ENCODE measurements at regions not wholly inside any gene's neighbourhood (a gene's known extent, or its start where the extent isn't known, plus 50 kb on each side); places are given as distances from the start of the nearest gene placed in this dataset.
A peak's percentile ranks its signal among the peaks of the same experiment; 100 is the strongest.
"Not testable (repeated sequence)": the region's sequence is repeated elsewhere in the genome, so short reads cannot be mapped to it uniquely, and the experiment has no call there.

DNA sequence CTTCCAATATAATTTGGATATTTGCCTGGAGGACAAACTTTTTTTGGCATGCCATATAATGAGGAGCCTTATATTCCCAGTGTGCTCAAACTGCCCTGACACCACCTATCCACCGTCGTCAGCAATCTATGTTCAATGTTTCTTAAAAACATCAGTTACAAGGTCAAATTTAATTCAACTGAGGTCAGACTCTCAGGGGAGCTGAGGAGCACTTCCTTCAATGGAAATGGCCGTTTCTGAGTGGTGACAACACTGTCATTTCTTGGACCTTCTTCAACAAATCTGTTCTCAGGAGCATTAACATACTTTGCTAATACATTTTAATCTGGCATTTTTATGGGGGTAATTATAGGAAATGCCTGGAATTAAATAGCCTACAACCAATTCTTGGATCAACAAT, 90.8 kb upstream of the FBXO28 start:
- DNase-seq, result not testable (repeated sequence)

DNA sequence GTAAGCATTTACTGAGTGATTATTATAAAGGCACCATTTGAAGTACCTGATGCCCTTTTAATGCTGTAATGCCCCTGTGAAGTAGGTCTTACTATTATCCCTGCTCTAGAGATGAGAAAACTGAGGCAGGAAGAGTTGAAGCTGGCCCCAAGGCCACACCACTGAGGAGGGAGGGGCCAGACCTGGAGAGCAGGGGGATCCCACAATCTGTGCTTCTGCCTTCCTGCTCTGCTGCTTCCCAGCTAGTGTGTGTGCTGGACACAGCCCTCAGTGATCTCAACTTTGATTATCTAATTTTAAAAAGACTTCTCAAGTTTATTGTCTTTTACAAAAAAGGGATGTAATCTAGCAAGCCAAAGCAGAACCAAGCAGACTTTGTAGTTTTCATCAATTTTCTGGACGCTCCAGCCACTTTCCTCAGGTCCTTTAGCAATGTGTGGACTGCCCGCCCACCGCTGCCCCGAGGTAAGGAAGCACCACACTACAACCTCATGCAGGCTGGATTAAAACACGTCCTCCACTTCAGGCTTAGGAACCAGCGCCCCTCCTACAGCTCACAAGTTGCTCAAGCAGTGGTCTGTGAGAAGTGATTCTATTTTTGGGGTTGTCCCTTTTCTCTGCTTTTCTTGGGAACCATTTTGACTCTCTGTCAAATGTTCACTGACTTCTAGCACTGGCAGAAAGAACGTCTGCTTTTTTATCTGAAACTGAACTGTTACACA, 91.5 kb upstream of the FBXO28 start:
- DNase-seq, result not testable (repeated sequence)

DNA sequence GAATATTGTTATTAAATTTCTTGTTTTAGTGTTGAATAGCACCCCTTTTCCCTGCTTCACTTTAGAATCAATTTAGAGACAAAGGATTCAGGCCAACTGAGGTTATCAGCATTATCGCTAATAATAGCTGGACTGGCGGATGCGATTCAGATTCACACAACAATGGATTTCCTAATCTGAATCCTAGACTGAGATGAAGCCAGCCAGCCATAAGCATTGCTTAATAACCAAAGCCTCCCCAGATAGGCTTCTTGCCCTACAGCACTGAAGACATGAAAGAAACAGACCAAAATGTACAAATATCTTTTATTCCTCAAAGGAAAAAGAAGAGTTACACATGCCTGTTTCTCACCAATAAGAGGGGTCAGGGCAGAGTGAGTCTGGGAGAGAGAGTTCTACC, 94.0 kb upstream of the FBXO28 start:
- DNase-seq, result not testable (repeated sequence)

DNA sequence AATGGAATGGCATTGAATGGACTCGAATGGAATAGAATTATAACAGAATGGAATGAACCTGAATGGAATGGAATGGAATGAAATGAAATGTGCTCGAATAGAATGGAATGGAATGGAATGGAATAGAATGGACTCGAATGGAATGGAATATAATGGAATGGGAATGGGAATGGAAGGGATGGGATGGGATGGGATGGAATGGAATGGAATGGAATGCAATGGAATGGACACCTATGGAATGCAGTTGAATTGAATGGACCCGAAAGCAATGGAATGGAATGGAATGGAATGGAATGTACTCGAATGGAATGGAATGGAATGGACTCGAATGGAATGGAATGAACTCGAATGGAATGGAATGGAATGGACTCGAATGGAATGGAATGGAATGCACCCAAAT, 98.1 kb upstream of the FBXO28 start:
- DNase-seq, result not testable (repeated sequence)

DNA sequence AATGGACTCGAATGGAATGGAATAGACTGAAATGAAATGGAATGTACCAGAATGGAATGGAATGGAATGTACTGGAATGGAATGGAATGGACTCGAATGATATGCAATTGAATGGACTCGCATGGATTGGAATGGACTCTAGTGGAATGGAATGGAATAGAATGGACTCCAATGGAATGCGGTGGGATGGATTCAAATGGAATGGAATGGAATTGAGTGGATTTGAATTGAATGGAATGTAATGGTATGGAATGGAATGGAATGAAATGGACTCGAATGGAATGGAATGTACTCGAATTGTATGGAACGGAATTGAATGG, 99.6 kb upstream of the FBXO28 start:
- DNase-seq, result no peak

DNA sequence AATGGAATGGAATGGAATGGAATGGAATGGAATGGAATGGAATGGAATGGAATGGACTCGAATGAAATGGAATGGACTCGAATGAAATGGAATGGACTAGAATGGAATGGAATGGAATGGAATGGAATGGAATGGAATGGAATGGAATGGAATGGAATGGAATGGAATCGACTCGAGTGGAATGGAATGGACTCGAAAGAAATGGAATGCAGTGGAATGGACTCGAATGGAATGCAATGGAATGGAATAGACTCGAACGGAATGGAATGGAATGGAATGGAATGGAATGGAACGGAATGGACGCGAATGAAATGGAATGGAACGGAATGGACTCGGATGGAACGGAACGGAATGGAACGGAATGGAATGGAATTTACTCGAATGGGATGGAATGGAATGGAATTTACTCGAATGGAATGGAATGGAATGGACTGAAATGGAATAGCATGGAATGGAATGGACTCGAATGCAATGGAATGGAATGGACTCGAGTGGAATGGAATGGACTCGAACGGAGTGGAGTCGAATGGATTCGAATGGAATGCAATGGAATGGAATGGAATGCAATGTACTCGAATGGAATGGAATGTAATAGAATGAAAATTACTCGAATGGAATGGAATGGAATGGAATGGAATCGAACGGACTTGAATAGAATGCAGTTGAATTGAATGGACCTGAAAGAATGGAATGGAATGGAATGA, 100.1 kb upstream of the FBXO28 start:
- not testable (repeated sequence) for DNase-seq

DNA sequence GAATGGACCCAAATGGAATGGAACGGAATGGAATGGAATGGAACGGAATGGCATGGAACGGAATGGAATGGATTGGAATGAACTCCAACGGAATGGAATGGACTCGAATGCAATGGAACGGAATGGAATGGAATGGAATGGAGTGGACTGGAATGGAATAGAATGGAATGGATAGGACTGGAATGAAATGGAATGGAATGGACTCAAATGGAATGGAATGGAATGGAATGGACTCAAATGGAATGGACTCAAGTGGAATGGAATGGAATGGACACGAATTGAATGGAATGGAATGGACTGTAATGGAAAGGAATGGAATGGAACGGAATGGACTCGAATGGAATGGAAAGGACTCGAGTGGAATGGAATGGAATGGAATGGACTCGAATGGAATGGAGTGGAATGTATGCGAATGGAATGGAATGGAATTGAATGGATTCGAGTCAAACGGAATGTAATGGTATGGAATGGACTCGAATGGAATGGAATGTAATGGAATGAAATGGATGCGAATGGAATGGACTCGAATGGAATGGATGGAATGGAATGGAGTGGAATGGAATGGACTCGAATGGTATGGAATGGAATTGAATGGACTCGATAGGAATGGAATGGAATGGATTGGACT, 101.0 kb upstream of the FBXO28 start:
- not testable (repeated sequence) for DNase-seq

DNA sequence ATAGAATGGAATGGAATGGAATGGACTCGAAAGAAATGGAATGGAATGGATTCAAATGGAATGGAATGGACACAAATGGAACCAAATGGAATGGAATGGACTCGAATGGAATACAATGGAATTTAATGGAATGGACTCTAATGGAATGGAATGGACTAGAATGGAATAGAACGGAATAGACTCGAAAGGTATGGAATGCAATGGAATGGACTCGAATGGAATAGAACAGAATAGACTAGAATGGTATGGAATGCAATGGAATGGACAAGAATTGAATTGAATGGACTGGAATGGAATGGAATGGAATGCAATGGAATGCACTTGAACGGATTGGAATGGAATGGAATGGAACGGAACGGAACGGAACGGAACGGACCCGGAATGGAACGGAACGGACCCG, 101.7 kb upstream of the FBXO28 start:
- DNase-seq, result not testable (repeated sequence)

DNA sequence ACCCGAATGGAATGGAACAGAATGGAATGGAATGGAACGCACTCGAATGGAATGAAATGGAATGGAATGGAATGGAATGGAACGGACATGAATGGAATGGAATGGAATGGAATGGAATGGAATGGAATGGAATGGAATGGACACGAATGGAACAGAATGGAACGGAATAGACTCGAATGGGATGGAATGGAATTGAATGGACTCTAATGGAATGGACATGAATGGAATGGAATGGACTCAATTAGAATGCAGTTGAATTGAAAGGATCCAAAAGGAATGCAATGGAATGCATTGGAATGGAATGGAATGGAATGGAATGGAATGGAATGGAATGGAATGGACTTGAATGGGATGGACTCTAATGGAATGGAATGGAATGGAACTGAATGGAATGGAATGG, 102.2 kb upstream of the FBXO28 start:
- not testable (repeated sequence) for DNase-seq

DNA sequence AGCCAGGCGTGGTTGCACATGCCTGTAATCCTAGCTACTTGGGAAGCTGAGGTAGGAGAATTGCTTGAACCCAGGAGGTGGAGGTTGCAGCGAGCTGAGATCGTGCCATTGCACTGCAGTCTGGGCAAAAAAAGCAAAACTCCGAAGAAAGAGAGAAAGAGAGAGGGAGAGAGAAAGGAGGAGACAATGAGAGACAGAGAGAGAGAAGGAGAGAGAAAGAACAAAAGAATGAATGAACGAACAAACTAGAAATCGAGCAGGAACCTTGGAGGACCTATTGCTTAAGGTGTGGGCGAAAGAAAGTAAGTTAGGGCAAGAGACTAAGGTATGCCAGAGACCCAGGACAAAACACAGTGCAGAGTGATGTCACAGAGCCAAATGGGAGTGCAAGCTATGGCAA, 102.8 kb upstream of the FBXO28 start:
- not testable (repeated sequence) for DNase-seq

DNA sequence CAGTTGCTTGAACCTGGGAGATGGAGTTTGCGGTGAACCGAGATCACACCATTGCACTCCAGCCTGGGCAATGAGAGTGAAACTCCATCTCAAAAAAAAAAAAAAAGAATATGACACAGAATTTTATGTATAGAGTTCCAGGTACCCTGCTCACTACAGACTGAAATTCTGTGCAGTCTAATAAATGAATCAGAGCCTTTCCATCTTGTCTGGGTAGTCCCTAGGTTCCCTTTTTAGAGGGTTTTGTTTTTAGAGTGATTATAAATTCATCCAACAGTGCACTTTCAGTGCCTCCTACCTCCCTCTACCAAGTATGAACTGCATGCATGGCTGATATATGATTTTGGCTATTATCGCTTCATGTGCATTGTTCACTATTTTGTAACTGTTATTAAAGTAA, 107.9 kb upstream of the FBXO28 start:
- not testable (repeated sequence) for DNase-seq

DNA sequence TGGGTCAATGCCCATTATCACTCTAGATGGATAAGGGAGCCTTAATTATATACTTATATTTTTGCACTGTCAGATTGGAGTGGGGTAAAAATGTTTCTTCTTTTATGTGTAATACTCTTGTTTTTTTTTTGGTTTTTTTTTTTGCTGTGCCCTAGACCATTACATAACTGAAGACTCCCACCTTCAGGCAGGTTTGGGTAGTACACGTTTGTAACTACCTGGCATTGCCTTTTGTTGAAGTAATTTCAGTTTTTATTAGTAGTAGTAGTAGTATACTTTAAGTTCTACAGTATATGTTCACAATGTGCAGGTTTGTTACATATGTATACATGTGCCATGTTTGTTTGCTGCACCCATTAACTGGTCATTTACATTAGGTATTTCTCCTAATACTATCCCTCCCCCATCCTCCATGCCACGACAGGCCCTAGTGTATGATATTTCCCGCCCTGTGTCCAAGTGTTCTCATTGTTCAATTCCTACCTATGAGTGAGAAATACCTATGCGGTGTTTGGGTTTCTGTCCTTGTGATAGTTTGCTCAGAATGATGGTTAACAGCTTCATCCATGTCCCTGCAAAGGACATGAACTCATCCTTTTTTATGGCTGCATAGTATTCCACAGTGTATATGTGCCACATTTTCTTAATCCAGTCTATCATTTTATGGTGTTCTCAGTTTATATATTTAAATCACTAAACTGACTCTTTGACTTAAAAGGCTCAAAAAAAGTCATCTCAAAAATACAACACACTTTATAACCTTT, 109.2 kb upstream of the FBXO28 start:
- not testable (repeated sequence) for DNase-seq

DNA sequence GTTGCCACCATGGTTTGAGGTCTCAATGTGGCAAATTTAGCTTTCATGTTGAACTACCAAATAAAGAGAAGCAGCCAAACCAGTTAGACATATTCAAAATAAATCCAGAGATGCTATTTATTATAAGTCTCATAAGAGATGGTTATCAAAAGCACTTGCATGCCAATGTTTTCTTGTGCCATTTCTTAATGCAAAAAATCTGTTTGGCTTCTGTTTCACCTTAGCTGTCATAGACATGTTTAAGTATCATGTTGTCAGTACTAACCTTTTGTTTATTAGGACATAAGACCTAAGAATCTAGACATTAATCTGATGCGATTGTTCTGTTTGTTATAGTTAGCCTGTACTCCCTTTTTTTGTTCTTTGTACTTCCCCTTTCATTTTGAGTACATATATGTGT, 110.0 kb upstream of the FBXO28 start:
- DNase-seq, result not testable (repeated sequence)

DNA sequence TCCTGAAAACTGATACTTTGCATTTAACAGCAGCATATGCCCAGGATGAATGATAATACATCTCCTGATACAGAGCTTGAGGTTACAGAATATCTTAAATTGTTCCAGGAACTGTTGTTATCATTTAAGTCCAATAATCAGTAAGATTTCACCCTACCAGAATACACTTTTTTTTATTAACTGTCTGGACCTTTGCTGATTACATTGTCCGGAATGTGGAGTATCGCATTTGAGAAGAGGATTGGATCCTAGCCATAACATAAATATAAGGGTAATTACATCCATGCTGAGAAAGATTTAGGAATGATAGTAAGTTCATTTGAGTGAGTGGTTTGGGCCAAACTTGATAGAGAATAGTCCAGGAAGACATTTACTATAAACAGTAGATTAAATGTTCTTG, 112.2 kb upstream of the FBXO28 start:
- not testable (repeated sequence) for DNase-seq

DNA sequence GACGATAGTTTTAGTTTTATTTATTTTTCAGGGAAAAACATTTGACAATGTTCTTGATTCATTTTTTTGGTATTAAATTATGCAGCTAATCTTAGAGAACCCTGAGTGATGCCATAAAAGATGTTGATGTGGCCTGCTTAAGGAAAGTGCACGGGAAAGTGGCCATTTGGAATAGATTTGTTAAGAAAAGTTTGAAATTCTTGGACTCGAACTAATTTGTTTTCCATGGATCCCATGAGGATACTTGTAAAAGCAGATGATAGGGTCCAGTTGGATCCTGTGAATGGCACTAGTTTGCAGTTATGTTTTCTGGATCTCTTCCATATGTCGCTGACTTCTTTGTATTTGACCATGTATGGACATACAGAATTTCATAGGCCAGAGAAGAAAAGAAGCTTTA, 114.2 kb upstream of the FBXO28 start:
- not testable (repeated sequence) for DNase-seq

DNA sequence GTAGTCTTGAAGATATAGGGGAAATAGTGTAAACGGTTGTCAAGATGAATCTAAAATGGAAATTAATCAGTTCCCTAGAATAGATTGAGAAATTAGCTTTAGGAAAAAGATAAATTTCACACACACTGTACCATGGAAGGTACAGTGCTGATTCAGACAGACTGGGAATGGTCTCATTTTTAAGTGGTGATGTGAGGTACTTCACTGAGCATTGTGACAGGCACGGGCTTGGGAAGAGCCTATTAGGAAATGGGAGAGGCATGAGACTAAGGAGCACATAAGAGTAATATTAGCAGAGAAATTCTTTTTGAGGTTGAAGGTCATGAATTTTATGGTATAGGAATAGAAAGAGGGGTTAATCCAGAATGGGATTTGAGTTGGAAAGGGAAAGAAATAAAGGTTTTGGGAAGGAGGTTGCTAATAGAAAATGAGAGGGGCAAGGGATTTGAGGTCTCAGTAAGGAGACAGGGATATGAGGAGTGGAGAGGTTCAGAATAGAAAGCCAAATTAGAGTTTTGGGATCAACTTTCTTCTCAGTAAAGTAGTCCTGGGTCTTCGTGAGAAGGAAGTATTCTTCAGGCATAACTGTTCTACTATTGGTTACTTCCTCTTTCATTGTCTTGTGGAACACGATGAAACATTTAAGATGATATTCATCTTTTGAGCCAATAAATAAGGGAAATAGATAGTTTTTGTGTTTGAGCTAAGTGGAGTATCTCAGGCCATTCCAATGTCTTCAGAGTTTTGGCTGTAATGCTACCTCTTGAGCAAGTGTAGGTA, 115.0 kb upstream of the FBXO28 start:
- not testable (repeated sequence) for DNase-seq

DNA sequence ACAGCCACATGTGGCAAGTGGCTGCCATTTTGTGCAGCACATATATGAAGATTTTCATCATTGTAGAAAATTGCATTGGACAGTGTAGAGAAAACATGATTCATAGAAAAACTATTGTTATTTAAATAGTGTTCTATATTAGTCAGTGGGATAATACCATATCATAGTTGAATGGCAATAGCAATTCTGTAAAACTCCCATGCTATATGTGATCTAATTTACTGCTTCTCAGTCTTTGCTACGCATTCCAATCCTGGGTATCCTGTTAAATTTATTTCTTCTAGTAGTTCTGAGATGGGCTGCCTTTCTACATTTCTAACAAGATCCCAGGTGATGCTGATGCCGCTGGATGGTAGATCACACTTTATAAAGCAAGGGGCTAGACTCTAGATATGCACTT, 117.5 kb upstream of the FBXO28 start:
- not testable (repeated sequence) for DNase-seq

DNA sequence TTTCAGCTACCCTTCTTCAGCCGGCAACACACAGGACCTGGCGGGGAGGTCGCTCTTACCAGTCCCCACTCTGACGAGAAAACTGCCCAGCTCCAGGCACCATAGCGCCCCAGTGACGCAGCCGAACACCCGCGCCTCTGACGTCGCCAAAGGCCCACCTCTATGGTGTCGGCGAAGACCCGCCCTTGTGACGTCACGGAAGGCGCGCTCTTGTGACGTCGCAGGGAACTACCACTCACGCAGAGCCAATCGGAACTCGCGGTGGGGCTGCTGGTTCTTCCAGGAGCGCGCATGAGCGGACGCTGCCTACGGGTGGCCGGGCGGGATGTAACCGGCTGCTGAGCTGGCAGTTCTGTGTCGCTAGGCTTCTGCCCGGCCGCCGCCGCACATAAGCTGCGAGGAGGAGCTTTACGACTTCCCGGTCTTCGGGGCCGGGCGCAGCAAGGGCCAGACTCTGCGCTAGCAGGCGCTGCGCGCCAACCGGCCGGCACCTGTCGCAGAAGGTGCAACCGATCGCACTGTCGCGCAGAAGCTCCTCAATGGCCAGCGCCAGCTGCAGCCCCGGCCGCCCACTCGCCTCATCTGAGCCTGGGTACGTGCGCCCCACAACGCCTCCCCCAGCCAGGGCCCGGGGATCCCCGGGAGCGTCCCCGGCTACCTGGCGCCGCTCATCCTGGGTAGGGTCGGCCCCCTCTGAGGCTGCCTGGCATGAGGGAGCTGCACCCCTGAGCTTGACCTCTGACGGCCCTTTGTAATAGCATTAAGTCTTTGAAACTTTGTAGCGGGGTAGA, 121.3 kb upstream of the FBXO28 start:
- DNase-seq, result peak; percentile 90 to 95

DNA sequence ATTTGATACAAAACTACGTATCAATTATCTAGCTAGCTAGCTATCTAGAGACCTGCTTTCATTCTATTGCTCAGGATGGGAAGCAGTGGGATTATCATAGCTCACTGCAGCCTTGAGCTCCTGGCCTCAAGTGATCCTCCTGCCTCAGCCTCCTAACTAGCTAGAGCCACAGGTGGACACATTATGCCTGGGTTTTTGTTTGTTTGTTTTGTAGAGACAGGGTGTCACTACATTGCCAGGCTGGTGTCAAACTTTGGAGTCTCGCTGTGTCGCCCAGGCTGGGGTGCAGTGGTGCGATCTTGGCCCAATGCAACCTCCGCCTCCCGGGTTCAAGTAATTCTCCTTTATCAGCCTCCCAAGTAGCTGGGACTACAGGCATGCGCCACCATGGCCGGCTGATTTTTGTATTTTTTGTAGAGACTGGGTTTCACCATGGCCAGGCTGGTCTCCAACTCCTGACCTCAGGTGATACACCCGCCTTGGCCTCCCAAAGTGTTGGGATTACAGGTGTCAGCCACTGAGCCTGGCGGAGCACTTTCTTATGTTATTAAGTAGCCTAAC, 122.5 kb upstream of the FBXO28 start:
- DNase-seq, result not testable (repeated sequence)

DNA sequence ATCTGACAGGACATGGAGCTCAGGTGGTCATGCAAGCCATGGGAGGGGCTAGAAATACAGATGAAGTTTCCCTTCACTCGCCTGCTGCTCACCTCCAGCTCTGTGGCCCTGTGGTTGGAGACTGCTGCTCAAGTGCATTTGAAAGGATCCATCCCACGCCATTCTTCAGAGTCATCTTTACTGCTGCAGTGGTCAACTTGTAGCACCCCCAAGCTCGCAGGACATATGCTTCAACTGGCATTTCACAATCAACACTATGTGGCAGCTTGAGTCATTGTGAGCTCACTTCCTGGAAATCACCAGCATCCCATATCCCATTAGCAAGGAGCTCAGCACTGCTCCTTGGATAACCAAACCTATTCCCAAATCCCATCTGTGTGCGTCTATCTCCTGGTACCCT, 116.2 kb upstream of the TP53BP2 start:
- DNase-seq, result not testable (repeated sequence)

DNA sequence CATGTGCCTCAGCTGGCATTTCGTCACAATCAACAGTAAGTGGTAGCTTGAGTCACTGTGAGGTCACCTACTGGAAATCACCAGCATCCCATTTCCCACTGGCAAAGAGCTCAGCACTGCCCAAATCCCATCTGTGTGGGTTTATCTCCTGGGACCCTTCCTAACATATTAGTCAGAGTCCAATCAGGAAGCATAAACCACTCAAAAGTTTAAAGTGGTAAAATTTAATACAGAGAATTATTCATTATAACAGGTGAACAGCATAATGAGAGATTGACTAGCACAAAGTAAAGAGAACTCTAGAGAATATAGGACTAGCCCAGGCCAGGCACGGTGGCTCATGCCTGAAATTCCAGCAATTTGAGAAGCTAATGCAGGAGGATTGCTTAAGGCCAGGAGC, 107.1 kb upstream of the TP53BP2 start:
- not testable (repeated sequence) for DNase-seq
